ENCODE measurements at regions not wholly inside any gene's neighbourhood (a gene's known extent, or its start where the extent isn't known, plus 50 kb on each side); places are given as distances from the start of the nearest gene placed in this dataset.
"Not testable (repeated sequence)": the region's sequence is repeated elsewhere in the genome, so short reads cannot be mapped to it uniquely, and the experiment has no call there.

- no peaks in the 10 kb centered on the region for H3K36me3 ChIP-seq (ENCODE audit: control insufficient read depth, insufficient read depth, low read length)
- no peaks in the 10 kb centered on the region for H3K27me3 ChIP-seq (ENCODE audit: control insufficient read depth, insufficient read depth, low read length)
- no peaks in the 10 kb centered on the region for H3K4me1 ChIP-seq (ENCODE audit: control insufficient read depth, insufficient read depth, low read length)
- no peak overlapping the region for H3K27ac ChIP-seq (ENCODE audit: low read depth, low read length)
- no peak overlapping the region for H3K4me3 ChIP-seq (ENCODE audit: low read length)
- H3K9ac ChIP-seq (ENCODE audit: low read length): no peak overlapping the region
Measured at GRCh38 chr12:87575906-87576305, 453.3 kb downstream of the C12orf50 start.

GRCh38 chr12:87566918-87567317 lies 462.3 kb downstream of the C12orf50 start:
- not testable (repeated sequence) for H3K4me1 ChIP-seq (ENCODE audit: control insufficient read depth, insufficient read depth, low read length); H3K4me3 ChIP-seq (ENCODE audit: low read length); H3K27me3 ChIP-seq (ENCODE audit: control insufficient read depth, insufficient read depth, low read length); H3K27ac ChIP-seq (ENCODE audit: low read depth, low read length); H3K36me3 ChIP-seq (ENCODE audit: control insufficient read depth, insufficient read depth, low read length); H3K9ac ChIP-seq (ENCODE audit: low read length)

- Histone ChIP-seq H3K4me3 (ENCODE audit: low read length) (no peak overlapping the region), H3K36me3 (ENCODE audit: control insufficient read depth, insufficient read depth, low read length) (no peaks in the 10 kb centered on the region), H3K4me1 (ENCODE audit: control insufficient read depth, insufficient read depth, low read length) (no peaks in the 10 kb centered on the region), H3K27me3 (ENCODE audit: control insufficient read depth, insufficient read depth, low read length) (no peaks in the 10 kb centered on the region), H3K27ac (ENCODE audit: low read depth, low read length) (no peak overlapping the region), H3K9ac (ENCODE audit: low read length) (no peak overlapping the region)
Measured at GRCh38 chr12:87556985-87557384, 472.2 kb downstream of the C12orf50 start.

- H3K27me3 ChIP-seq (ENCODE audit: control insufficient read depth, insufficient read depth, low read length); H3K4me3 ChIP-seq (ENCODE audit: low read length); H3K4me1 ChIP-seq (ENCODE audit: control insufficient read depth, insufficient read depth, low read length); H3K36me3 ChIP-seq (ENCODE audit: control insufficient read depth, insufficient read depth, low read length); H3K9ac ChIP-seq (ENCODE audit: low read length); H3K27ac ChIP-seq (ENCODE audit: low read depth, low read length): not testable (repeated sequence)
Measured at GRCh38 chr12:87531213-87531612, 498.0 kb downstream of the C12orf50 start.

GRCh38 chr12:87529413-87529812 lies 499.8 kb downstream of the C12orf50 start:
- Histone ChIP-seq H3K9ac (ENCODE audit: low read length) (no peak overlapping the region), H3K27ac (ENCODE audit: low read depth, low read length) (no peak overlapping the region), H3K27me3 (ENCODE audit: control insufficient read depth, insufficient read depth, low read length) (no peaks in the 10 kb centered on the region), H3K36me3 (ENCODE audit: control insufficient read depth, insufficient read depth, low read length) (no peaks in the 10 kb centered on the region), H3K4me3 (ENCODE audit: low read length) (no peak overlapping the region), H3K4me1 (ENCODE audit: control insufficient read depth, insufficient read depth, low read length) (no peaks in the 10 kb centered on the region)

GRCh38 chr12:87520968-87521367 lies 508.2 kb downstream of the C12orf50 start:
- Histone ChIP-seq H3K36me3 (ENCODE audit: control insufficient read depth, insufficient read depth, low read length) (no peaks in the 10 kb centered on the region), H3K9ac (ENCODE audit: low read length) (no peak overlapping the region), H3K4me1 (ENCODE audit: control insufficient read depth, insufficient read depth, low read length) (no peaks in the 10 kb centered on the region), H3K27ac (ENCODE audit: low read depth, low read length) (no peak overlapping the region), H3K4me3 (ENCODE audit: low read length) (no peak overlapping the region), H3K27me3 (ENCODE audit: control insufficient read depth, insufficient read depth, low read length) (no peaks in the 10 kb centered on the region)

- H3K36me3 ChIP-seq (ENCODE audit: control insufficient read depth, insufficient read depth, low read length): no peaks in the 10 kb centered on the region
- no peak overlapping the region for H3K9ac ChIP-seq (ENCODE audit: low read length)
- H3K4me3 ChIP-seq (ENCODE audit: low read length): no peak overlapping the region
- no peaks in the 10 kb centered on the region for H3K27me3 ChIP-seq (ENCODE audit: control insufficient read depth, insufficient read depth, low read length)
- H3K27ac ChIP-seq (ENCODE audit: low read depth, low read length): no peak overlapping the region
- no peaks in the 10 kb centered on the region for H3K4me1 ChIP-seq (ENCODE audit: control insufficient read depth, insufficient read depth, low read length)
Measured at GRCh38 chr12:87518481-87518880, 510.7 kb downstream of the C12orf50 start.

GRCh38 chr12:87518036-87518435 lies 511.2 kb downstream of the C12orf50 start:
- no peaks in the 10 kb centered on the region for H3K36me3 ChIP-seq (ENCODE audit: control insufficient read depth, insufficient read depth, low read length)
- no peaks in the 10 kb centered on the region for H3K4me1 ChIP-seq (ENCODE audit: control insufficient read depth, insufficient read depth, low read length)
- no peaks in the 10 kb centered on the region for H3K27me3 ChIP-seq (ENCODE audit: control insufficient read depth, insufficient read depth, low read length)
- no peak overlapping the region for H3K27ac ChIP-seq (ENCODE audit: low read depth, low read length)
- H3K4me3 ChIP-seq (ENCODE audit: low read length): no peak overlapping the region
- no peak overlapping the region for H3K9ac ChIP-seq (ENCODE audit: low read length)

GRCh38 chr12:87513536-87514280 lies 515.5 kb downstream of the C12orf50 start:
- Histone ChIP-seq H3K4me3 (ENCODE audit: low read length) (no peak overlapping the region), H3K27ac (ENCODE audit: low read depth, low read length) (no peak overlapping the region), H3K4me1 (ENCODE audit: control insufficient read depth, insufficient read depth, low read length) (no peaks in the 10 kb centered on the region), H3K27me3 (ENCODE audit: control insufficient read depth, insufficient read depth, low read length) (no peaks in the 10 kb centered on the region), H3K36me3 (ENCODE audit: control insufficient read depth, insufficient read depth, low read length) (no peaks in the 10 kb centered on the region), H3K9ac (ENCODE audit: low read length) (no peak overlapping the region)

- no peak overlapping the region for H3K9ac ChIP-seq (ENCODE audit: low read length)
- no peak overlapping the region for H3K27ac ChIP-seq (ENCODE audit: low read depth, low read length)
- no peaks in the 10 kb centered on the region for H3K36me3 ChIP-seq (ENCODE audit: control insufficient read depth, insufficient read depth, low read length)
- no peak overlapping the region for H3K4me3 ChIP-seq (ENCODE audit: low read length)
- H3K27me3 ChIP-seq (ENCODE audit: control insufficient read depth, insufficient read depth, low read length): no peaks in the 10 kb centered on the region
- H3K4me1 ChIP-seq (ENCODE audit: control insufficient read depth, insufficient read depth, low read length): no peaks in the 10 kb centered on the region
Measured at GRCh38 chr12:87511371-87511770, 517.8 kb downstream of the C12orf50 start.

- Histone ChIP-seq H3K4me3 (ENCODE audit: low read length) (no peak overlapping the region), H3K4me1 (ENCODE audit: control insufficient read depth, insufficient read depth, low read length) (no peaks in the 10 kb centered on the region), H3K36me3 (ENCODE audit: control insufficient read depth, insufficient read depth, low read length) (no peaks in the 10 kb centered on the region), H3K27ac (ENCODE audit: low read depth, low read length) (no peak overlapping the region), H3K9ac (ENCODE audit: low read length) (no peak overlapping the region), H3K27me3 (ENCODE audit: control insufficient read depth, insufficient read depth, low read length) (no peaks in the 10 kb centered on the region)
Measured at GRCh38 chr12:87509237-87509820, 519.9 kb downstream of the C12orf50 start.

- no peaks in the 10 kb centered on the region for H3K4me1 ChIP-seq (ENCODE audit: control insufficient read depth, insufficient read depth, low read length)
- H3K36me3 ChIP-seq (ENCODE audit: control insufficient read depth, insufficient read depth, low read length): no peaks in the 10 kb centered on the region
- H3K27me3 ChIP-seq (ENCODE audit: control insufficient read depth, insufficient read depth, low read length): no peaks in the 10 kb centered on the region
- no peak overlapping the region for H3K4me3 ChIP-seq (ENCODE audit: low read length)
- H3K9ac ChIP-seq (ENCODE audit: low read length): no peak overlapping the region
- no peak overlapping the region for H3K27ac ChIP-seq (ENCODE audit: low read depth, low read length)
Measured at GRCh38 chr12:87491598-87491997, 537.6 kb downstream of the C12orf50 start.

GRCh38 chr12:87491089-87491488 lies 538.1 kb downstream of the C12orf50 start:
- H3K27me3 ChIP-seq (ENCODE audit: control insufficient read depth, insufficient read depth, low read length): no peaks in the 10 kb centered on the region
- no peaks in the 10 kb centered on the region for H3K36me3 ChIP-seq (ENCODE audit: control insufficient read depth, insufficient read depth, low read length)
- no peak overlapping the region for H3K9ac ChIP-seq (ENCODE audit: low read length)
- no peak overlapping the region for H3K4me3 ChIP-seq (ENCODE audit: low read length)
- H3K27ac ChIP-seq (ENCODE audit: low read depth, low read length): no peak overlapping the region
- H3K4me1 ChIP-seq (ENCODE audit: control insufficient read depth, insufficient read depth, low read length): no peaks in the 10 kb centered on the region

Data from rectal smooth muscle tissue (tissue), 1 donor.